ENCODE measurements at regions not wholly inside any gene's neighbourhood (a gene's known extent, or its start where the extent isn't known, plus 50 kb on each side); places are given as distances from the start of the nearest gene placed in this dataset.

DNA sequence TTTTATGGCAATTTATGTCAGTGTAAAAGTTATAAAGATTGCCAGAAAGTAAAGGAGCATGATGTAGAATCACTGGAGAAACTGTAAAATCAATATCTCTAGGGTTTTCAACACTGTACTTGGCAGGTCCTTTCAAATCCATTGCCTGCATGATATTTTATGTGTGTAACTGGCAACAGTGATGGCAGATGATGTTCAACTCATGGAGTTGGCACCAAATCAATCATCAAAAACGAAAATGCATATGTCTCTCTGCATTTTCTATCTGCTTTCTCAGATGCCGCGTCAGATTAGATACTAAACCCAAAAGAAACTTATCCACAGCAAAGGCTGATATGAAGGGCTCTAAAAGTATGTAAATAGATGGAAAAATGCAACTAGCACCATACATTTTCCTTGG lies 1395.5 kb upstream of the PIK3C3 start:
- no peaks in the 10 kb centered on the region for H3K27me3 ChIP-seq

GRCh38 chr18:40558706-40559392 lies 1396.2 kb upstream of the PIK3C3 start:
- 75 to 89% methylated on average over 1 to 5 of the region's 5 CpGs for WGBS, 2 donors (ENCODE audit: low coverage in 1 of 2)
- Histone ChIP-seq H3K27me3 (no peaks in the 10 kb centered on the region), H3K4me3 (no peak overlapping the region), H3K4me1 (no peaks in the 10 kb centered on the region), H3K36me3 (no peaks in the 10 kb centered on the region), H3K27ac (no peak overlapping the region), H3K9me3 (no peaks in the 10 kb centered on the region)
- TF ChIP-seq POLR2A (IDR thresholded peaks at IDR 0.05) = no peak
- intact Hi-C loops (cut with DNase I; ENCODE audit: low total_unique reads) (no loop called here), in situ Hi-C loops (cut with MboI; ENCODE audit: low pct_ligation_motif_present in 1 of 4, low pct_unique_long_range_greater_than_20kb in 1 of 4, low sequenced_read_pairs in 3 of 4) (no loop called here)
- no peak for DNase-seq

More for the DNA sequence above, 1395.5 kb upstream of the PIK3C3 start:
- Histone ChIP-seq H3K36me3 (no peaks in the 10 kb centered on the region), H3K4me3 (no peak overlapping the region), H3K9me3 (no peaks in the 10 kb centered on the region), H3K27ac (no peak overlapping the region), H3K4me1 (no peaks in the 10 kb centered on the region)
- intact Hi-C loops (cut with DNase I; ENCODE audit: low total_unique reads) = no loop called here
- 84 to 88% methylated on average over 3 of the region's 3 CpGs for WGBS, 2 donors (ENCODE audit: low coverage in 1 of 2)
- DNase-seq = no peak
- in situ Hi-C loops (cut with MboI; ENCODE audit: low pct_ligation_motif_present in 1 of 4, low pct_unique_long_range_greater_than_20kb in 1 of 4, low sequenced_read_pairs in 3 of 4) = no loop called here
- no peak for TF ChIP-seq POLR2A (IDR thresholded peaks at IDR 0.05)
- TF ChIP-seq POLR2AphosphoS5 (IDR thresholded peaks at IDR 0.05) = no peak
- no peak for TF ChIP-seq EP300 (IDR thresholded peaks at IDR 0.05; ENCODE audit: low read depth)
- no peak for TF ChIP-seq CTCF (IDR thresholded peaks at IDR 0.05)

DNA sequence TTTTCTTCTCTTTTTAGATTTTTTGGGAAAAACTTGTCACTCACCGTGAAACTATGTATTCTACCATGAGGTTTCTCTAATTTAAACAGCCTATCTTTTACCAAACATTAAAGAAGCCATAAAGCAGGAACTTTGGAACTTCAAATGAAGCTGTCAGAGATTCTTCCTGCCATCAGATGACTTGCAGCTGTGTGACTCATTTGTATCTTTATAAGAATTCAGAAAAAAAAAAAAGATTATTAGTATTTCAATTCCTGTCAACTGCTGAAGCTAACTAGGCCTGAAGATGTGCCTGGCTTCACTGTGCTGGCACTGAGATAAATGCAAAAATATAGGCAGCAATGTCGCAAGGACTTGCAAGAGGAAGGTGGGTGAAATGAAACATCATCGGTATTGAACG lies 1399.1 kb upstream of the PIK3C3 start:
- Histone ChIP-seq H3K9me3 (no peaks in the 10 kb centered on the region), H3K36me3 (no peaks in the 10 kb centered on the region), H3K27ac (no peak overlapping the region), H3K27me3 (no peaks in the 10 kb centered on the region), H3K4me1 (no peaks in the 10 kb centered on the region), H3K4me3 (no peak overlapping the region)
- intact Hi-C loops (cut with DNase I; ENCODE audit: low total_unique reads) = no loop called here
- DNase-seq = no peak
- TF ChIP-seq CTCF (IDR thresholded peaks at IDR 0.05) (no peak), POLR2A (IDR thresholded peaks at IDR 0.05) (no peak), POLR2AphosphoS5 (IDR thresholded peaks at IDR 0.05) (no peak), EP300 (IDR thresholded peaks at IDR 0.05; ENCODE audit: low read depth) (no peak)
- in situ Hi-C loops (cut with MboI; ENCODE audit: low pct_ligation_motif_present in 1 of 4, low pct_unique_long_range_greater_than_20kb in 1 of 4, low sequenced_read_pairs in 3 of 4) = no loop called here
- WGBS, 2 donors (ENCODE audit: low coverage in 1 of 2) = 72 to 76% methylated on average over 4 of the region's 4 CpGs

DNA sequence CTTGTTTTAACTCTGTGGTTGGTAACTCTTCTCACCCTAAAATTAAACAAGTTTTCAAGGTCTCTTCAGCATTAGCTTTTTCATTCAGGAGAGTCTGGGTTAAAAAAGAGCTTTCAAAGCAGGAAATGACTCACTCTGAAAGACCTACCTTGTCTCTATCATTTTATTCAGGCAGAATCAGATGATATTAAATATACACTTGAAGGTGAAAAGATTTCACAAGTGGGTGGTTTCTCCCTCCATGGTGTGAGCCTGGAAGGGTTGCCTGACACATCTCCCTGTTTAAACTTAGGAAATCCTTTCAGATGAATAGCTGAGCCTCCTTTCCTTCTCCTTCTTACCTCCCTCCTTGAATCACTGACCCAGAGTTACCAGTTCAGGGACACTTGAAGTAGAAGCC lies 1402.0 kb upstream of the PIK3C3 start:
- H3K9me3 ChIP-seq = no peaks in the 10 kb centered on the region
- intact Hi-C loops (cut with DNase I; ENCODE audit: low total_unique reads) (no loop called here), in situ Hi-C loops (cut with MboI; ENCODE audit: low pct_ligation_motif_present in 1 of 4, low pct_unique_long_range_greater_than_20kb in 1 of 4, low sequenced_read_pairs in 3 of 4) (no loop called here)
- H3K4me1 ChIP-seq = no peaks in the 10 kb centered on the region
- TF ChIP-seq CTCF (IDR thresholded peaks at IDR 0.05) (no peak), POLR2A (IDR thresholded peaks at IDR 0.05) (no peak)
- H3K27me3 ChIP-seq = no peaks in the 10 kb centered on the region
- H3K4me3 ChIP-seq = no peak overlapping the region
- H3K27ac ChIP-seq = no peak overlapping the region
- no peaks in the 10 kb centered on the region for H3K36me3 ChIP-seq
- no peak for DNase-seq

GRCh38 chr18:40546875-40547274 lies 1408.2 kb upstream of the PIK3C3 start:
- H3K36me3 ChIP-seq = no peaks in the 10 kb centered on the region
- no peaks in the 10 kb centered on the region for H3K9me3 ChIP-seq
- no peak overlapping the region for H3K27ac ChIP-seq
- no peak for TF ChIP-seq EP300 (IDR thresholded peaks at IDR 0.05; ENCODE audit: low read depth)
- H3K27me3 ChIP-seq = no peaks in the 10 kb centered on the region
- in situ Hi-C loops (cut with MboI; ENCODE audit: low pct_ligation_motif_present in 1 of 4, low pct_unique_long_range_greater_than_20kb in 1 of 4, low sequenced_read_pairs in 3 of 4) (no loop called here), intact Hi-C loops (cut with DNase I; ENCODE audit: low total_unique reads) (no loop called here)
- DNase-seq = no peak
- 89 to 98% methylated on average over 3 of the region's 3 CpGs for WGBS, 2 donors (ENCODE audit: low coverage in 1 of 2)
- no peaks in the 10 kb centered on the region for H3K4me1 ChIP-seq
- no peak overlapping the region for H3K4me3 ChIP-seq
